Upper lobe of left lung (tissue), 6 donors: ENCODE measurements at regions not wholly inside any gene's neighbourhood (a gene's known extent, or its start where the extent isn't known, plus 50 kb on each side); places are given as distances from the start of the nearest gene placed in this dataset.

Experiments
- ATAC-seq, 2 donors: fragments of 200-7000 bp; cut with Tn5 transposase; one replicate each; pipeline ENCODE4 v1.9.1; 2022; ENCODE audit warnings: mild to moderate bottlenecking in 2 of 2, moderate library complexity in 2 of 2; ENCODE audit not compliant: low FRiP score in 2 of 2
- DNase-seq, 2 donors: peaks; one replicate each; pipeline ENCODE4 v3.0.0-alpha.2; 2019 to 2020
- H3K27ac ChIP-seq, 4 donors: fragments of 200-600 bp; sonication (generic); one replicate each; pipeline ENCODE4 v1.5.1; 2016 to 2019
- H3K27me3 ChIP-seq, 4 donors: fragments of 200-600 bp; sonication (generic); one replicate each; pipeline ENCODE4 v1.5.1; 2017 to 2019
- H3K36me3 ChIP-seq, 4 donors: fragments of 200-600 bp; sonication (generic); one replicate each; pipeline ENCODE4 v1.5.1; 2016 to 2019
- H3K4me1 ChIP-seq, 4 donors: fragments of 200-600 bp; sonication (generic); one replicate each; pipeline ENCODE4 v1.5.1; 2018 to 2019
- H3K4me3 ChIP-seq, 4 donors: fragments of 200-600 bp; sonication (generic); one replicate each; pipeline ENCODE4 v1.5.1; 2017 to 2019; ENCODE audit warnings: mild to moderate bottlenecking in 2 of 4, moderate library complexity in 1 of 4
- H3K9me3 ChIP-seq, 4 donors: fragments of 200-600 bp; sonication (generic); one replicate each; pipeline ENCODE4 v1.5.1; 2018 to 2019
- EP300 ChIP-seq, 4 donors: sonication (generic); formaldehyde crosslinking; IDR thresholded peaks; one replicate each; pipeline ENCODE4 v1.5.1; 2017; ENCODE audit warnings: antibody characterized with exemption in 4 of 4, control low read depth in 2 of 4
- POLR2A ChIP-seq, 4 donors: fragments of 450-650 bp; IDR thresholded peaks; one replicate each; pipeline ENCODE4 v1.5.1; 2016 to 2017; ENCODE audit warnings: antibody characterized with exemption in 4 of 4, mild to moderate bottlenecking in 2 of 4
- POLR2AphosphoS5 ChIP-seq, 2 donors: sonication (generic); formaldehyde crosslinking; IDR thresholded peaks; one replicate each; pipeline ENCODE4 v1.5.1; 2017; ENCODE audit warnings: antibody characterized with exemption in 2 of 2
- WGBS, 2 donors: methylation state at CpG; one replicate each; pipeline ENCODE4 v1.1.5; 2017 to 2018; 5-methylcytosine and 5-hydroxymethylcytosine counted together
- TF ChIP-seq, protein P1 (sequence below), 6 experiments: fragments of 450-650 bp in 4 of 6; fragments of 200-600 bp in 2 of 6; sonication (generic) in 2 of 6; IDR thresholded peaks; one replicate each; pipeline ENCODE4 v1.5.1; 2016 to 2019; ENCODE audit warnings: antibody characterized with exemption in 6 of 6
- donor health status: DM: no; HTN: no; CAD: no; lungs with moderate emphysema.
- donor health status: DM: no; HTN: yes; CAD: no; lungs with severe emphysema.

DNA sequence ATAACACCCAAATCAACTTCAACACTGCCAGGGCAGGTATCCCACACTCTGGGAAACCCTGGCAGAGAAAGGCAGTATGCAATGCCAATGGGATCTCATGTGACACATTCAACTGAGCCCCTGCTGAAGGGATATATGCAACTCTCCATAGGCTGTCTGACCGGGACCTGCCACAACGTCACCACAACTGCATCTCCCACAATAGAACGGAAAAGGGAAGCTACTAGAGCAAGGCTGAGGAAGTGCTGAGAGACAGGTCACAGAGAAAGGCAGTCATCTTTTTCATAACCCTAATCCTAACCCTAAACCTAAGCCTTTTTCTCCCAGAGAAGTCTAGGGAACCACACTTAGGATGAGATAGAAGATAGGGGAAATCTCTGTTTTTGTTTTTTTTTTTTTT lies 345.9 kb upstream of the CD180 start:
- no peak overlapping the region for H3K4me3 ChIP-seq
- peak in 1 of 2 donors; percentile 34 for ATAC-seq
- 38 to 68% methylated on average over 2 to 3 of the region's 3 CpGs for WGBS, 2 donors

DNA sequence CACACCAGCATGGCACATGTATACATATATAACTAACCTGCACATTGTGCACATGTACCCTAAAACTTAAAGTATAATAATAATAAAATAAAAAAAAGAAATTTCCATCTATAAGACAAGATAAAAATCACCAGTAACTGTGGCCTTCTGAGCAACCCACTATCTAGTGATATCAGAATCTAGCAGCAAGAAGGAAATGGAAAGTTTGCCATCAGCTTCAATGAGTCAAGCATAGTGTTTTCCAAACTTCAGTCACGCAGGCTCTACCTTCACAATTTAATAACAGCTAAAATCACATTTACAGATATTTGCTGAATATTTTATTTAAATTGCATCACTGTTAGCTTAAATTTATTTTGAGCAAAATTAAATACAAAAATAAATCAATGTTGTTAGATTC lies 345.3 kb upstream of the CD180 start:
- WGBS, 2 donors, result 94 to 97% methylated on average over 1 of the region's 1 CpG
- H3K9me3 ChIP-seq, result no peaks in the 10 kb centered on the region
- no peaks in the 10 kb centered on the region for H3K27me3 ChIP-seq
- no peak for TF ChIP-seq POLR2A (IDR thresholded peaks at IDR 0.05)
- TF ChIP-seq, protein P1, sequence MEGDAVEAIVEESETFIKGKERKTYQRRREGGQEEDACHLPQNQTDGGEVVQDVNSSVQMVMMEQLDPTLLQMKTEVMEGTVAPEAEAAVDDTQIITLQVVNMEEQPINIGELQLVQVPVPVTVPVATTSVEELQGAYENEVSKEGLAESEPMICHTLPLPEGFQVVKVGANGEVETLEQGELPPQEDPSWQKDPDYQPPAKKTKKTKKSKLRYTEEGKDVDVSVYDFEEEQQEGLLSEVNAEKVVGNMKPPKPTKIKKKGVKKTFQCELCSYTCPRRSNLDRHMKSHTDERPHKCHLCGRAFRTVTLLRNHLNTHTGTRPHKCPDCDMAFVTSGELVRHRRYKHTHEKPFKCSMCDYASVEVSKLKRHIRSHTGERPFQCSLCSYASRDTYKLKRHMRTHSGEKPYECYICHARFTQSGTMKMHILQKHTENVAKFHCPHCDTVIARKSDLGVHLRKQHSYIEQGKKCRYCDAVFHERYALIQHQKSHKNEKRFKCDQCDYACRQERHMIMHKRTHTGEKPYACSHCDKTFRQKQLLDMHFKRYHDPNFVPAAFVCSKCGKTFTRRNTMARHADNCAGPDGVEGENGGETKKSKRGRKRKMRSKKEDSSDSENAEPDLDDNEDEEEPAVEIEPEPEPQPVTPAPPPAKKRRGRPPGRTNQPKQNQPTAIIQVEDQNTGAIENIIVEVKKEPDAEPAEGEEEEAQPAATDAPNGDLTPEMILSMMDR (IDR thresholded peaks at IDR 0.05), result no peak
- no peak for TF ChIP-seq POLR2AphosphoS5 (IDR thresholded peaks at IDR 0.05)
- no peaks in the 10 kb centered on the region for H3K36me3 ChIP-seq
- H3K4me1 ChIP-seq, result peaks cover 4 to 14% (median 10%) of the 10 kb centered on the region in 4 donors
- no peak for ATAC-seq
- DNase-seq, result no peak
- H3K4me3 ChIP-seq, result no peak overlapping the region
- H3K27ac ChIP-seq, result no peak overlapping the region

More for the DNA sequence above, 345.9 kb upstream of the CD180 start:
- Histone ChIP-seq H3K36me3 (no peaks in the 10 kb centered on the region), H3K27me3 (no peaks in the 10 kb centered on the region), H3K4me1 (peaks cover 2 to 12% (median 6%) of the 10 kb centered on the region in 4 donors), H3K27ac (no peak overlapping the region), H3K9me3 (no peaks in the 10 kb centered on the region)
- DNase-seq, result no peak
- TF ChIP-seq POLR2A (IDR thresholded peaks at IDR 0.05), result no peak
- TF ChIP-seq, protein P1 (IDR thresholded peaks at IDR 0.05), result no peak

DNA sequence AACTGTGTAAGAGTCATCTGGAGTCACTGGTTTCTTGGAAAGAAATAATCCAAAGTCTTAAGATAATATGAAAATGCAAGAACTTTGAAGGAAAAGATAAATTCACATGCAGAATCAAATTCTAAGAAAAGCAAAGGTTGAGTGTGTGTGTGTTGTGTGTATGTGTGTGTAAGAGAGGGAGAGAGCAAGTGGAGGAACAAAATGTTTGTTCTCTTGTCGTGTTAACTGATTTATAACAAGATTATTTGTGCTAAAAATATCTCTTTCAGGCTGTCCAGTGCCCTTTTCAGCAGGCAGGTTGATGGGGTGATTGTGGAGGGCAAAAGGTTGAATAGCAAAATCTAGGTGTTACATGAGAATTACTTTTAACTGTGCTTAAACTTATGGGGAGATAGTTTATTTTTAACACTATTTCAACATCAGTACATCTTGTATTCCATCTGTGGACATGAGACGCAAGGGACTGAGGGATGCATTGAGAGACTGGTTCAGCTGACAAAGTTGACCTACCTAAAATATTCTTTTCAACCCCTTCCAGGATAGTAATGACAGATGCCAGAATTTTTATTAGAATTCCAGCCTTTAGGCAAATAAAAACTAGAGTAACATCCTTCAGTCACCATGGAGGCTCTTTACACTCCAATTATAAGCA lies 342.4 kb upstream of the CD180 start:
- Histone ChIP-seq H3K9me3 (no peaks in the 10 kb centered on the region), H3K36me3 (no peaks in the 10 kb centered on the region), H3K4me1 (peaks cover 4 to 18% (median 12%) of the 10 kb centered on the region in 4 donors), H3K27ac (peak overlapping the region in 2 of 4 donors; percentile 64 to 73), H3K27me3 (no peaks in the 10 kb centered on the region), H3K4me3 (no peak overlapping the region)
- peak in 1 of 4 donors; percentile 24 for TF ChIP-seq EP300 (IDR thresholded peaks at IDR 0.05)
- TF ChIP-seq, protein P1 (IDR thresholded peaks at IDR 0.05), result no peak
- WGBS, 2 donors, result 70 to 73% methylated on average over 2 of the region's 2 CpGs
- DNase-seq (no peak), ATAC-seq (no peak)

DNA sequence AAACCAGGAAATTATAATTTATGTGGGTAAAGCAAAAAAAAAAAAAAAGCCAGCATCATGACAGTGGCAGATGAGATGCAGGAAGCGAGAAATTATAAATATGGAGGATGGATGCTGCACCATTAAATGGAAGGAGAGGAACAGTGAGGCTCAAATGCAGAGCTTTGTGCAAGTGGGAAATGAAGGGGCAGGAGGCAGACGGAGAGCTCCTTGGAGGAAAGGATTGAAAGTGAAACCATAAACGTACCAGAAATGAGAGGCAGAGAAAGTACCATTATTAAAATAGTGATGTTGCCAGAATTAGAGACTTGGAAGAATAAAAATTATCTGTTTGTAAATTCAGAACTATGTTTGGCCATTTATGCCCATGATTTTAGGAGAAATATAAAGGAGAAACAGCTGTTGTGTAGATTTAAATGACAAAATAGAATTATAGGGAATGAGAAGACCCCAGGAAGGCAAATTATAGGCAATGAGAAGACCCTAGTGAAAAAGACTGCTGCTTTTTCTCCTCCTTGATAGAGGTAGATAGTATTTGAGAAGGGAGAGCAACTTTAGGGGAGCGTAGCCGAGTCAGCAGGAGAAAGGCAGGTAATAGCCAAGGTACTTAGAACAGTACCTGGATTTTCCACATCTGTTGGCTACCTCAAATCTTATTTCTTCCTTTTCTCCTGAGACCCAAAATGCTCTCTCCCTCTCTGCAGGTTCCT lies 341.0 kb upstream of the CD180 start:
- ATAC-seq (peak in 1 of 2 donors; percentile 48), DNase-seq (no peak)
- H3K27ac ChIP-seq, result peak overlapping the region in 3 of 4 donors; percentile 64 to 73 (median 66)
- H3K9me3 ChIP-seq, result no peaks in the 10 kb centered on the region
- peak overlapping the region in 3 of 4 donors; percentile 5 to 38 (median 27) for H3K4me3 ChIP-seq
- no peaks in the 10 kb centered on the region for H3K36me3 ChIP-seq
- H3K4me1 ChIP-seq, result peaks cover 4 to 18% (median 12%) of the 10 kb centered on the region in 4 donors
- WGBS, 2 donors, result 45 to 53% methylated on average over 5 of the region's 5 CpGs
- TF ChIP-seq POLR2AphosphoS5 (IDR thresholded peaks at IDR 0.05) (no peak), EP300 (IDR thresholded peaks at IDR 0.05) (no peak), POLR2A (IDR thresholded peaks at IDR 0.05) (no peak)
- TF ChIP-seq, protein P1 (IDR thresholded peaks at IDR 0.05), result no peak
- H3K27me3 ChIP-seq, result no peaks in the 10 kb centered on the region
